ENCODE measurements at regions not wholly inside any gene's neighbourhood (a gene's known extent, or its start where the extent isn't known, plus 50 kb on each side); places are given as distances from the start of the nearest gene placed in this dataset.

DNA sequence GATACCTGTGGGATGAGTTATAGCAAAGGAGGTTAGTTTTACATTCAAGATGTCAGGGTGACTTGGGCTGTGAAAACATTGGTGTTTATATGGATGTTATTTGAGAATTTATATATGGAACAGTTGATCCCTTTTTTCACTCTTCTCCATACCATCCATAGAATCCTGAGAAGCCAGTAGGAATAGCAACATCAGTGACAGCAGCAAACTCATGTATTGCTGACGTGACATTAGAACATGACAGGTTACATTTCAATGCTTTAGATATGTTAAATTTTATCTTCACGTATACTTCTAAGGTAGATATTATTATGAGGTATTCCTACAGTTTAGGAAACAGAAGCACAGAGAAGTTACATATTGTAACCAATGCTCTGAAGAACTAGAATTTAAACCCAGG, 745.2 kb upstream of the GCFC2 start:
- no peak for TF ChIP-seq POLR2AphosphoS5 (IDR thresholded peaks at IDR 0.05; ENCODE audit: low read depth, low read length)
- TF ChIP-seq, protein P1, sequence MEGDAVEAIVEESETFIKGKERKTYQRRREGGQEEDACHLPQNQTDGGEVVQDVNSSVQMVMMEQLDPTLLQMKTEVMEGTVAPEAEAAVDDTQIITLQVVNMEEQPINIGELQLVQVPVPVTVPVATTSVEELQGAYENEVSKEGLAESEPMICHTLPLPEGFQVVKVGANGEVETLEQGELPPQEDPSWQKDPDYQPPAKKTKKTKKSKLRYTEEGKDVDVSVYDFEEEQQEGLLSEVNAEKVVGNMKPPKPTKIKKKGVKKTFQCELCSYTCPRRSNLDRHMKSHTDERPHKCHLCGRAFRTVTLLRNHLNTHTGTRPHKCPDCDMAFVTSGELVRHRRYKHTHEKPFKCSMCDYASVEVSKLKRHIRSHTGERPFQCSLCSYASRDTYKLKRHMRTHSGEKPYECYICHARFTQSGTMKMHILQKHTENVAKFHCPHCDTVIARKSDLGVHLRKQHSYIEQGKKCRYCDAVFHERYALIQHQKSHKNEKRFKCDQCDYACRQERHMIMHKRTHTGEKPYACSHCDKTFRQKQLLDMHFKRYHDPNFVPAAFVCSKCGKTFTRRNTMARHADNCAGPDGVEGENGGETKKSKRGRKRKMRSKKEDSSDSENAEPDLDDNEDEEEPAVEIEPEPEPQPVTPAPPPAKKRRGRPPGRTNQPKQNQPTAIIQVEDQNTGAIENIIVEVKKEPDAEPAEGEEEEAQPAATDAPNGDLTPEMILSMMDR (IDR thresholded peaks at IDR 0.05): no peak
- no peak for TF ChIP-seq SIN3A (IDR thresholded peaks at IDR 0.05; ENCODE audit: borderline replicate concordance, insufficient read depth, low read depth, low read length)

Data from Panc1 (cell line).